NB4 (cell line): ENCODE measurements at regions not wholly inside any gene's neighbourhood (a gene's known extent, or its start where the extent isn't known, plus 50 kb on each side); places are given as distances from the start of the nearest gene placed in this dataset.

Experiments
- POLR2A ChIP-seq: IDR thresholded peaks from 2 replicates; pipeline ENCODE4 v1.6.1; 2011; ENCODE audit warnings: mild to moderate bottlenecking; ENCODE audit not compliant: insufficient read length; ENCODE audit errors: extremely low read depth
- TF ChIP-seq, protein P1 (sequence below): IDR thresholded peaks from one replicate; pipeline ENCODE4 v1.5.1; 2012; ENCODE audit warnings: low read depth, low read length

DNA sequence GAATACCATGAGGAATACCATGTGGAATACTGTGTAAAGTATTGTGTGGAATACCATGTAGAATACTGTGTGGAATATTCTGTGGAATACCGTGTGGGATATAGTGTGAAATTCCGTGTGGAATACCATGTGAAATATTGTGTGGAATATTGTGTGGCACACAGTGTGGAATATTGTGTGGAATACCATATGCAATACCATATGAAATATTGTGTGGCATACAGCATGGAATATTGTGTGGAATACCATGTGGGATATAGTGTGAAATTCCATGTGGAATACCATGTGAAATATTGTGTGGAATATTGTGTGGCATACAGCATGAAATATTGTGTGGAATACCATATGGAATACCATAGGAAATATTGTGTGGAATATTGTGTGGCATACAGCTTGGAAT lies 135.1 kb upstream of the CHST15 start:
- TF ChIP-seq, protein P1, sequence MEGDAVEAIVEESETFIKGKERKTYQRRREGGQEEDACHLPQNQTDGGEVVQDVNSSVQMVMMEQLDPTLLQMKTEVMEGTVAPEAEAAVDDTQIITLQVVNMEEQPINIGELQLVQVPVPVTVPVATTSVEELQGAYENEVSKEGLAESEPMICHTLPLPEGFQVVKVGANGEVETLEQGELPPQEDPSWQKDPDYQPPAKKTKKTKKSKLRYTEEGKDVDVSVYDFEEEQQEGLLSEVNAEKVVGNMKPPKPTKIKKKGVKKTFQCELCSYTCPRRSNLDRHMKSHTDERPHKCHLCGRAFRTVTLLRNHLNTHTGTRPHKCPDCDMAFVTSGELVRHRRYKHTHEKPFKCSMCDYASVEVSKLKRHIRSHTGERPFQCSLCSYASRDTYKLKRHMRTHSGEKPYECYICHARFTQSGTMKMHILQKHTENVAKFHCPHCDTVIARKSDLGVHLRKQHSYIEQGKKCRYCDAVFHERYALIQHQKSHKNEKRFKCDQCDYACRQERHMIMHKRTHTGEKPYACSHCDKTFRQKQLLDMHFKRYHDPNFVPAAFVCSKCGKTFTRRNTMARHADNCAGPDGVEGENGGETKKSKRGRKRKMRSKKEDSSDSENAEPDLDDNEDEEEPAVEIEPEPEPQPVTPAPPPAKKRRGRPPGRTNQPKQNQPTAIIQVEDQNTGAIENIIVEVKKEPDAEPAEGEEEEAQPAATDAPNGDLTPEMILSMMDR, result no peak
- no peak for TF ChIP-seq POLR2A
